OCI-LY7 (cell line): ENCODE measurements at regions not wholly inside any gene's neighbourhood (a gene's known extent, or its start where the extent isn't known, plus 50 kb on each side); places are given as distances from the start of the nearest gene placed in this dataset.

ENCODE experiments used
- CTCF ChIP-seq: fragments of 200-600 bp; sonication (generic); conservative IDR thresholded peaks from 2 replicates; pipeline ENCODE4 v1.5.1; 2014; ENCODE audit warnings: mild to moderate bottlenecking, antibody characterized with exemption, low read length, moderate library complexity, mixed read lengths
- EZH2phosphoT487 ChIP-seq: fragments of 200-600 bp; sonication (generic); IDR thresholded peaks from 2 replicates; pipeline ENCODE4 v1.6.1; 2018; ENCODE audit warnings: low read depth, borderline replicate concordance, mild to moderate bottlenecking, mixed run types, antibody characterized with exemption, low read length, moderate library complexity, mixed read lengths

GRCh38 chr1:91162613-91163012 is 140.8 kb upstream of the ZNF644 start:
- no peak for TF ChIP-seq CTCF
- TF ChIP-seq EZH2phosphoT487 = no peak
